ENCODE measurements at regions not wholly inside any gene's neighbourhood (a gene's known extent, or its start where the extent isn't known, plus 50 kb on each side); places are given as distances from the start of the nearest gene placed in this dataset.

DNA sequence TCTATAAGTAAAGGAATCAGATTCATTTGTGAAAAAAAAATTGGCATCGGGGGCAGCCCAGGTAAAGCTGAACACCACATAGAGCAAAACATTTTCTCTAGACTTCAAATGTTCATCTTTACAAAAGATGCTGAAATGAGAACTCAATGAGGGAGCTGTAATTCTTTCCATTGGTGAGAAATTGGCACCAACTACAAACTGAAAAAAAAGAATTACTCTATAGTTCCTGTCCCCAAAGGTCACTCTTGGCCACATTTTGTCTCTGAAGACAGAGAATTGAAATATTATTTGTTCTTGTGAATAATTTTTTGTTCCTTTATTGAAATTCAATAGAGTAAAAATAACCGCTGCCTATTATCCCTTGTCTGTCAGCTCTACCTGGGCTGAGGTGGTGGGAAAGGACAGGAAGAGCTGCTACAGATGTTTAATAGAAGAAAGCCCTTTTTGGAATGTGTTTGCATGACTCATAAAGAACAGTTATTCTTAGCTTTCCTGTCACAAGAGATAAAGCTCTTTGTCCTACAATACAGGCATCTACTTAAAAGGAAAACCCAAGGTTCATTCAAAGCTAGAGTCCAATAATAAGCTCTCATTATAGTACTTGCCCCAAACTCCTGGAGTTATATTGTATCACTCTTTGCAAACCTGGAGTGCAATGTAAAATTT lies 380.1 kb upstream of the KITLG start:
- Mint-ChIP-seq H3K4me3 (no peak overlapping the region), H3K4me1 (no peaks in the 10 kb centered on the region), H3K36me3 (ENCODE audit: insufficient read depth) (no peaks in the 10 kb centered on the region), H3K27me3 (peaks cover 31% of the 10 kb centered on the region), H3K9me3 (no peaks in the 10 kb centered on the region), H3K27ac (ENCODE audit: low read depth) (no peak overlapping the region)
- no peak for ATAC-seq (replicated peaks; ENCODE audit: extremely low read depth, poor library complexity, severe bottlenecking)
- no peak for DNase-seq (ENCODE audit: low spot score in 2 of 2)

DNA sequence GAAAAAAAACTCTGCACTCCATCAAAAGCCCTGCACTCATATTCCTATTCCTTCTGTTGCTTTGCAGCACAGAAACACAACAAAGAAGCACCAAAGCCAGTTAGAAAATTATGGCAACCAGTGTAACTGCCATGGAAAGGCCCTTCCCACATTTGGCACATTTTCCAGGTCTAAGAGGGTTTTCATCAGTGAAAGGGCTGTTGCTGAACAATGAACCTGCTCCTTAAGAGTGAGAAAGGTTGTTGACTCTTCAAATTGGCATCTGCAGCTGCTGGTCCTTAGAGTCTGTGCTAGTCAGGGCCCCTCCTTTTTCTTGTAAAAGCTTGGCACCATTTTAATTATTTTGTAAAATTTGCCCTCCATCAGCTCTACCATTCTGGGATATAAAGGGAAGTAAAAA lies 378.7 kb upstream of the KITLG start:
- no peak overlapping the region for H3K27ac Mint-ChIP-seq (ENCODE audit: low read depth)
- peaks cover 25% of the 10 kb centered on the region for H3K27me3 Mint-ChIP-seq
- no peak overlapping the region for H3K4me3 Mint-ChIP-seq
- H3K36me3 Mint-ChIP-seq (ENCODE audit: insufficient read depth) = no peaks in the 10 kb centered on the region
- H3K4me1 Mint-ChIP-seq = no peaks in the 10 kb centered on the region
- no peak for ATAC-seq (replicated peaks; ENCODE audit: extremely low read depth, poor library complexity, severe bottlenecking)
- no peak for DNase-seq (ENCODE audit: low spot score in 2 of 2)
- H3K9me3 Mint-ChIP-seq = no peaks in the 10 kb centered on the region

DNA sequence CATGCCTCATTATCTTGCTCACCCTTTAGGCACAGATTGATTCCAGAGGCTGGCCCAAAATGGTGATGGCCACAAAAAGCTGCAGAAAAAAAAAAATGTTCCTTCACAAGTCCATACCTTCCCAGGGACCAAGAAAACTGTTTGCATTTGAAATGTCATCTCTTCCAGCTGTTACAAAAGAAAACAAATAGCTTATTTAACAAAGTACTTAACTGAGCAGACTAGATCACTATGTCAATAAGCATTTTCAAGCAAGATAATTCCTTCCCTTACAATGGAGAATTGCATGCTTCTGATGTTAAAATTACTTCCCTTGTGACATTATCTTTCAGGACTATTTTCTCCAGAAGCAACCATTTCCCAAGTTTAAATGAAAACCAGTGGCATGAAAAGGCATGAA lies 377.9 kb upstream of the KITLG start:
- DNase-seq (ENCODE audit: low spot score in 2 of 2) (no peak), ATAC-seq (replicated peaks; ENCODE audit: extremely low read depth, poor library complexity, severe bottlenecking) (no peak)
- Mint-ChIP-seq H3K36me3 (ENCODE audit: insufficient read depth) (no peaks in the 10 kb centered on the region), H3K9me3 (no peaks in the 10 kb centered on the region), H3K4me1 (no peaks in the 10 kb centered on the region), H3K27ac (ENCODE audit: low read depth) (no peak overlapping the region), H3K27me3 (peaks cover 18% of the 10 kb centered on the region), H3K4me3 (no peak overlapping the region)

- Mint-ChIP-seq H3K27me3 (peaks cover 16% of the 10 kb centered on the region), H3K4me1 (no peaks in the 10 kb centered on the region), H3K9me3 (no peaks in the 10 kb centered on the region), H3K36me3 (ENCODE audit: insufficient read depth) (no peaks in the 10 kb centered on the region), H3K27ac (ENCODE audit: low read depth) (no peak overlapping the region), H3K4me3 (no peak overlapping the region)
- no peak for DNase-seq (ENCODE audit: low spot score in 2 of 2)
- no peak for ATAC-seq (replicated peaks; ENCODE audit: extremely low read depth, poor library complexity, severe bottlenecking)
Observed at GRCh38 chr12:88957358-88957757, 377.1 kb upstream of the KITLG start.

DNA sequence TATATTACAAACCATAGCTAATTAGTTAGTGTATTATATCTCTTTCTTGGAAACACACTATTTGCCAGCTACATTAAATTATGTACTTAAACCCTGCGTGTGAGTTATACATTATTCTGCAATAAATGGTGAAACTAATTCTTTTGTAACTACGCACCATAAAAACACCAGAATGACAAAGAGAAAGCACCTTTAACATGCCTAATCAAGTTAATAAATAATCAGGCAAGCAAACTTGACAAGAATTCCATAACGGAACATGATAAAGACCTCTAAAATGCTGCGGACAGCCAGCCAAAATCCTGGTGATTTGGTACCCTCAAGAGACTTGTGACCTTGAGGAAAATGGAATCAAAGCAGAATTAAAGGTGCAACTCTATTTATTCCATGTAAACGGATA lies 375.3 kb upstream of the KITLG start:
- Mint-ChIP-seq H3K36me3 (ENCODE audit: insufficient read depth) (no peaks in the 10 kb centered on the region), H3K27me3 (peaks cover 16% of the 10 kb centered on the region)
- ATAC-seq (replicated peaks; ENCODE audit: extremely low read depth, poor library complexity, severe bottlenecking) = no peak

DNA sequence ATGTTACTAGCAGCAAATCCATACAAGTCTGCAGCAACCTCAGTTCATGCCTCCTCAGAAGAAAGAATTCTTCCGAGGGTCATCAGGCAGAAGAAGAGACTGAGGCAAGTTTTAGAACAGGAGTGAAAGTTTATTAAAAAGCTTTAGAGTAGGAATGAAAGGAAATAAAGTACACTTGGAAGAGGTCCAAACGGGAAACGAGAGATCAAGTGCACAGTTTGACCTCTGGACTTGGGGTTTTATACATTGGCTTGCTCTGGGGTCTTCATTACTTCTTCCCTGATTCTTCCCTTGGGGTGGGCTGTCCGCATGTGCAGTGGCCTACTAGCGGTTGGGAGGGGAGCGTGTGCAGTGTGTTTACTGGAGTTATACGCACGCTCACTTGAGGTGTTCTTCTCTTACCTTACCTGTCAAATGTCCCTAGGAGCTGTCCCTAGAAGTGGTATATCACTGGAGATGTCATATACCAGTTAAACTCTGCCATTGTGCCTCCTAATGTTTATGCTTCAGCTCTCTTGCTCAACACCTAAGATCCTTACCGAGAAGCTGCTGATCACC lies 372.8 kb upstream of the KITLG start:
- no peaks in the 10 kb centered on the region for H3K4me1 Mint-ChIP-seq
- H3K27me3 Mint-ChIP-seq = peaks cover 7% of the 10 kb centered on the region
- H3K4me3 Mint-ChIP-seq = no peak overlapping the region
- DNase-seq (ENCODE audit: low spot score in 2 of 2) = no peak
- no peaks in the 10 kb centered on the region for H3K36me3 Mint-ChIP-seq (ENCODE audit: insufficient read depth)
- H3K9me3 Mint-ChIP-seq = no peaks in the 10 kb centered on the region
- no peak overlapping the region for H3K27ac Mint-ChIP-seq (ENCODE audit: low read depth)
- ATAC-seq (replicated peaks; ENCODE audit: extremely low read depth, poor library complexity, severe bottlenecking) = no peak

More for the DNA sequence above, 375.3 kb upstream of the KITLG start:
- Mint-ChIP-seq H3K4me1 (no peaks in the 10 kb centered on the region), H3K9me3 (no peaks in the 10 kb centered on the region), H3K4me3 (no peak overlapping the region), H3K27ac (ENCODE audit: low read depth) (no peak overlapping the region)
- DNase-seq (ENCODE audit: low spot score in 2 of 2) = no peak

DNA sequence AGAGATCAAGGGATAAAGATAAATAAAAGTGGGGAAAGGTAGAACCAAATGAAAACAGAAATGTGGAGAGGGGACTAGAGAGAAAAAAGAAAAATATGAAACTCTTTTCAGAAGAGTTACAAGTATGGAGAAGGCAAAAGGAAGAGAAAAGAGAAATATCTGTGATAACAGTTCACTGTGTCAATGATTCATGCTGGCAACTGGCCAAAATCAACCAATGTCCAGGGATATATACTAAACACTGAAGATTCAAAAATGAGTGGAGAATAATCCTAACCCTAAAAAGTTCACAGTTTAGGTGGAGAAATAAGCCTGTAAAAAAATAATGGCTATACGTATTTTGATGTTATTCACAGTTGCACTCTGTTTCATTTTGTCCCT lies 372.3 kb upstream of the KITLG start:
- Mint-ChIP-seq H3K27ac (ENCODE audit: low read depth) (no peak overlapping the region), H3K27me3 (peaks cover 2% of the 10 kb centered on the region), H3K9me3 (no peaks in the 10 kb centered on the region), H3K36me3 (ENCODE audit: insufficient read depth) (no peaks in the 10 kb centered on the region), H3K4me3 (no peak overlapping the region), H3K4me1 (no peaks in the 10 kb centered on the region)
- DNase-seq (ENCODE audit: low spot score in 2 of 2) (no peak), ATAC-seq (replicated peaks; ENCODE audit: extremely low read depth, poor library complexity, severe bottlenecking) (no peak)

GRCh38 chr12:88951860-88952561 lies 371.7 kb upstream of the KITLG start:
- Mint-ChIP-seq H3K27ac (ENCODE audit: low read depth) (no peak overlapping the region), H3K36me3 (ENCODE audit: insufficient read depth) (no peaks in the 10 kb centered on the region), H3K9me3 (no peaks in the 10 kb centered on the region), H3K4me1 (no peaks in the 10 kb centered on the region), H3K27me3 (no peaks in the 10 kb centered on the region), H3K4me3 (no peak overlapping the region)
- no peak for ATAC-seq (replicated peaks; ENCODE audit: extremely low read depth, poor library complexity, severe bottlenecking)
- DNase-seq (ENCODE audit: low spot score in 2 of 2) = no peak

DNA sequence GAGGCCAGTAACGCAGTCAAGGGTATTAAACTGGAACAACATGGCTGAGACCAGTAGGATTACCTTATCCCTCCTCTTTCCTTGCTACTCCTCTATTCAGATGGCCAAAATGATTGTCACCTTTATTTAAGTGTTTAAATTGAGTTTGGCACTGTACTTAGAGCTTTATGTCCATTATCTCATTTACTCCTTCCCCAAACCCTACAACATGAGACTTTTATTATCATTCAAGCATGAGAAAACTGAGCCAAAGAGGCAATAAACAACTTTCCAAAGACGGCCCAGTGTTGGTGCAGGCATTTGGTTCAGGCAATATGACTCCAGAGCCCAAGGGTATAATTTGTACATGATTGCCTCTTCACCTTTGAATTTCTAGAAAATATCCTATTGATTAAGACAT lies 370.9 kb upstream of the KITLG start:
- Mint-ChIP-seq H3K27me3 (peaks cover 6% of the 10 kb centered on the region), H3K9me3 (no peaks in the 10 kb centered on the region), H3K4me1 (no peaks in the 10 kb centered on the region), H3K36me3 (ENCODE audit: insufficient read depth) (no peaks in the 10 kb centered on the region), H3K4me3 (no peak overlapping the region), H3K27ac (ENCODE audit: low read depth) (no peak overlapping the region)
- ATAC-seq (replicated peaks; ENCODE audit: extremely low read depth, poor library complexity, severe bottlenecking) = no peak
- DNase-seq (ENCODE audit: low spot score in 2 of 2) = no peak

GRCh38 chr12:88947486-88948043 lies 367.3 kb upstream of the KITLG start:
- Mint-ChIP-seq H3K27me3 (peaks cover 34% of the 10 kb centered on the region), H3K4me1 (no peaks in the 10 kb centered on the region), H3K4me3 (no peak overlapping the region), H3K9me3 (no peaks in the 10 kb centered on the region), H3K36me3 (ENCODE audit: insufficient read depth) (no peaks in the 10 kb centered on the region), H3K27ac (ENCODE audit: low read depth) (no peak overlapping the region)
- ATAC-seq (replicated peaks; ENCODE audit: extremely low read depth, poor library complexity, severe bottlenecking) (no peak), DNase-seq (ENCODE audit: low spot score in 2 of 2) (no peak)

GRCh38 chr12:88946372-88946997 lies 366.2 kb upstream of the KITLG start:
- Mint-ChIP-seq H3K4me1 (no peaks in the 10 kb centered on the region), H3K9me3 (no peaks in the 10 kb centered on the region), H3K27ac (ENCODE audit: low read depth) (no peak overlapping the region), H3K36me3 (ENCODE audit: insufficient read depth) (no peaks in the 10 kb centered on the region), H3K27me3 (peaks cover 34% of the 10 kb centered on the region), H3K4me3 (no peak overlapping the region)
- no peak for ATAC-seq (replicated peaks; ENCODE audit: extremely low read depth, poor library complexity, severe bottlenecking)
- no peak for DNase-seq (ENCODE audit: low spot score in 2 of 2)

- Mint-ChIP-seq H3K27me3 (peaks cover 34% of the 10 kb centered on the region), H3K9me3 (no peaks in the 10 kb centered on the region), H3K4me1 (no peaks in the 10 kb centered on the region), H3K4me3 (no peak overlapping the region), H3K36me3 (ENCODE audit: insufficient read depth) (no peaks in the 10 kb centered on the region), H3K27ac (ENCODE audit: low read depth) (no peak overlapping the region)
- DNase-seq (ENCODE audit: low spot score in 2 of 2) (no peak), ATAC-seq (replicated peaks; ENCODE audit: extremely low read depth, poor library complexity, severe bottlenecking) (no peak)
Observed at GRCh38 chr12:88945051-88945732, 364.9 kb upstream of the KITLG start.
